Left hindlimb (tissue), 1 donor: ENCODE measurements at regions not wholly inside any gene's neighbourhood (a gene's known extent, or its start where the extent isn't known, plus 50 kb on each side); places are given as distances from the start of the nearest gene placed in this dataset.

Source experiments
- DNase-seq: peaks from one replicate; pipeline ENCODE4 v3.0.0-alpha.2; 2018

DNA sequence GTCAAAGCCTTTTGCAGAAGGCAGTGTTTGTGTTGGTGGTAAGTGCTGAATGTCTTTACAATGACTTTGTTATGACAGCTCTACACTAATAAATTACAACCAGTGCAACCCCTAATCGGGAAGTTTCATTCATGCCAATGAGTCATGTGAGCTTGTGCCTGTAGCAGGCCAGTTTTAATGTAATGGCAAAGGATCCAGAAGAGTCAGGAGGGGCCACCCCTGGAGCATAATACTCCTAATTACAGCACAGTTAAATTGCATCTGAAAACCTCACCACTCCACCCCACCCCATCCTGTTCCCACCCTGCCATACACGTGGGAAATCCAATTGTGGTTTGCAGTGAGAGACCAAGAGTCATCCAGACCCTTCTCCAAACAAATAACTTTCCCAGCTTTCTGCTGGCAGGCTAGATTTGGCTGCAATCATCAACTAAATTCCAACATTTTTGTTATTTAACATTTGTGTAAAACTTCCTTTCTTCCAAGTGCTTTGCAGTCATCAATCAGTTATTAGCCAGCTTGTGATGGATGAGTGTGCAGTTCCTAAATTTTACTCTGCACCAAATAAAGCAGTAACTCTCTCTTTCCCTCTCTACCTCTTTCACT lies 277.3 kb upstream of the FAT3 start:
- peak; percentile 72 for DNase-seq

DNA sequence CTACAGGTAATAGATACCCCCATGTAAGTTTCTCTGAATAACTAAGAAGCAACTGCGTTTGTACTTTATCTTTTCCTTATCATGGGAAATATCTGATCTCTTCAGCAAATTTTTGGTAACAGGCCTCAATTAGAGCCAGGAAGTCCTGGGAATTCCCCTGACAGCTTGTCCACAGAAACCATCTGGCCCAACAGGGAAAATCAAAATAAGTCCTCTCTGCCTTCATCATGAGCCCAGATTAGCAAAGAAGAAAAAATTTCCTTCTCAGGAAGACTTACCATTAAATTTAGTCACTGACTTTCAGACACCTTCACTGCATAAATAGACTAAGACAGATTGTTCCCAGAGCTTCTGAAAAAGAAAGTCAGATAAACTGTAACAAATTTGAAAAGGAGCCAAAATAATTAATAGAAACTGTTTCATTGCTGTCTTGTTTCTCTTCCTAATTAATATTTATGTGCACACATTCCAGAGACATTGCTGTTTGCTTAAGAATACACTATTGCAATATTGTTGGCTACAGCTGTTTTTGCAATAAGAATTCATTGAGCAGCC lies 278.1 kb upstream of the FAT3 start:
- no peak for DNase-seq

DNA sequence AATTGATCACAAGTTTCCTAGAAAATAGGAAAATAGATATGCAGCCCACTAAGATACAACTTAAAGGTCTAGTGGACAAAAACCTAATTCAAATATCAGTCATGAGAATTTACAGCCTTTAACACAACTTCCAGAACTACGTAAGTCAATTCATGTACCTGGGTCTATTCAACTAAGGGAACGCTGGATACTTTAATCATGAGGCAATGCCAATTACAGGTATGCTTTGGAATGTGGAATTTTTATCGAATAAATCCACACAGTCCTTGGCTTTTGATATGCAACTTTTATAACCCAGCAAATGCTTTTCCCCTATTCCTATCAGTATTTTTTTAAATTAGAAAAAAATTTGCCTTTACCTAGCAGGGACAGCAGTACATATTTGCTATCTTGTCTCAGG lies 289.5 kb upstream of the FAT3 start:
- DNase-seq = no peak

DNA sequence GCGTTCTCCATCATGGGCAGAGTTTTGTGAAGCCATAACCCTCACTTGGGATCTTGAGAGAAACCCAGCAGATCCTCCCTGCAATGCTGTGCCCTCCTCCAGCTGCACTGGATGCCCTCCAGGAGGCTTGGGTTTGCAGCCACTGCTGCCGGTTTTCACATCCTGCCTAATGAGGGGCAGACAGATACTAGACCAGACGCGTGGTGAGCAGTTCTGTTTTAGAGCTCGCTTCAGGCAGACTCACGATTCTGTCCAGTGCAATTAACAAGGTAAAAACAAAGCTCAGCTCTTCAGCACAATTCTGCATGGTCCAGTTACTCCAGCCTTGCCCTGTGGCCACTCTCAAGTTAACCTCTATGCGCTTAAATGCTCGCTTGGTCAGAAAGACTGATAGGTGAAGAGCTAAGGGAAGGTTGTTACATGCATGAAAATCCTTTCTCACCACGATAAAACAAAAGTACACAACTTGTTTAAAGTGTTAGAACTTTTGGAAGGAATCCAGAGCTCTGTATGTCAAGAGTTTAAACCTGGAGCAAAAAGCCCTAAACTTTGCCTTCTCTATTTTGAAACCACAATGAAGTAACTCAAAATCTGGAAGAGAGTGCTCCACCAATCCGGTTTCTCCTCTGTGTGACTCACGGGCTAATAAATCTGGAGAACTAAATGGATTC lies 292.3 kb upstream of the FAT3 start:
- DNase-seq = peak; percentile 35

DNA sequence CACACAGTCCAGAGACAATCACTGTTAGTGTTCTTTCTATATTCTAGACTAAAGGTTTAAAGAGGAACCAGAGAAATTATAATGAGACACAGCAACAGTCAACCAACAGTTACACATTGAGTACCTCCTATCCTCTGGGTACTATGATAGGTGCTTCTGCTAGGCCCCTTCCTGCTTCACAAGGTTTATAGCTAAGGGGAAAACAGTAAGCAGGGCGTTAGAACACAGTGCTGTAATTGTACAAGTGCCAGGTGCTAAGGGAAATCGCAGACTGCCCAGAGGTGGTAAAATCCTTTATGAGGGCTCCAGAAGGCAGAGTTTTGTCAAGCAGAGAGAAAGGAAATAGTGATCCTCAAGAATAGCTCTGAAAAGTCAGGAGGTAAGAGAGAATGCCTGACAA lies 297.2 kb upstream of the FAT3 start:
- DNase-seq = no peak

DNA sequence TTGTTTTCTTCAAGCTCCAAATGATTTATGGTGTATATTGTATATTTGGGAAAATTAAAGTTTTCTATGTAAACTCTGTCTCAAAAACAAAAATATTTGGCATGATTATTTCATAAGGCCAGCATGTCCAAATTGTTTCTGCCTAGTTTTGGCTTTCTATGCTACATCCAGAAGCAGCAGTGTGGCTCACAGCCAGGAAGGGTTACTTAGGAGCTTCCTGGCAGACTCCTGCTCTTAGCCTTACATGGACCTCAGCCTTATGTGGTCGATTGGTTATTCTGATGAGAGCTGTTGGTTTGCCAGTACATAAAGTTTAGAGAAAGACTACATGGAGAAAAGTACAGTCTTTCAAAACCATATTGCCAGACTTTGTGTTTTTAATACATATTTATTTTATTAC lies 297.7 kb upstream of the FAT3 start:
- DNase-seq = peak; percentile 38

DNA sequence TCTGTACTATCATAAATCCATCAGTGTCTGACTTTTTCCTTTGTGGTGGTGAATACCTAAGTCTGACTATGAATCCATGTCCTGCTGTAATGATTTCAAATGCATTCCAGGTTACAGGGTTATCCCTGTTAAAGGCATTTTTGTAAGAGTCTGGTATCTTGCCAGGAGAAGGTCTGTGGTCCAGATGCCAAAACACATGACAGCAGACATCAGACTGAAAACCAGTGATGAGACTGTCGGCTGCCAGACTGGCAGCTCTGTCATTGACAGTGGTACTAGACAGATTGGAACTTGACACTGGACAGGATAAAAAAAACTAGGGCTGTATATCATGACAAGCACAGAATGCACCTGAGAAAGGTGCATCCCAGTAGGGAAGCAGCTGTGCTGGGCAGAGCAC lies 301.8 kb upstream of the FAT3 start:
- no peak for DNase-seq

DNA sequence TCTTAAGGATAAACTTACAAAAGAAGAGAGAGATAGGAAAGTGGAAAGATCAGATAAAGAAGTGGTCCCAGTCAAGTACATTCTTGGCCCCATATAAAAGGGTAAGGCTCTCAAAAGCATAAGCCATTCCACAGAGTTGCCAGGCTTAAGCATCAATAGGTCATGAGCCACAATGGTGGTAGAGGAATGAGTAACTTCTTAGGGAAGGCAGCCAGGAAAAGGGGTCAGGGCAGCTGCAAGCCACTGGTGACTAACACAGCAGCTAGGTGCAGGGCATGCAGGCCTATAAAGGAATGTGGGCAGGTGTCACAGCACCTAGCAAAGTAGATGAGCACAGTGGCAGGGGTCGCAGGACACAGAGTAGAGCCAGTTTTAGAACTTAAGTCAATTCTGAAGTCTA lies 302.6 kb upstream of the FAT3 start:
- DNase-seq = no peak

DNA sequence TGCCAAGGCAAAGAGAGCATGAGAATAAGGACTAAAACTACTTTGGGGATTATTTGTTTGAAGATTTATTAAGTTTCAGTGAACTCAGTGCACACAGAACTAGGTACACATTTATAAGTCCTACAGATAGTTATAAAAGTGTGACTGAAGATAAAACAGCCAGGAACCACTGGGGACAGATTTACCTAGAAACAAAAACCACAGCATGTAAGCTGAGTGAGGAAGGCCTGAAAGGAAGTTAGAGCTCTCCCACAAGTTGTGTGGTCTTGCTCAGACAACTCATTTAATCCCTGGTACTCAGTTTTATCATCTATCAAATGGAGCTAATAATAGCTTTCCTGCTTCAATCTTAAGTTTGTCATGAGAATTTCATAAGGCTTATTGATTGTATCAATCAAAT lies 311.2 kb upstream of the FAT3 start:
- DNase-seq = no peak

DNA sequence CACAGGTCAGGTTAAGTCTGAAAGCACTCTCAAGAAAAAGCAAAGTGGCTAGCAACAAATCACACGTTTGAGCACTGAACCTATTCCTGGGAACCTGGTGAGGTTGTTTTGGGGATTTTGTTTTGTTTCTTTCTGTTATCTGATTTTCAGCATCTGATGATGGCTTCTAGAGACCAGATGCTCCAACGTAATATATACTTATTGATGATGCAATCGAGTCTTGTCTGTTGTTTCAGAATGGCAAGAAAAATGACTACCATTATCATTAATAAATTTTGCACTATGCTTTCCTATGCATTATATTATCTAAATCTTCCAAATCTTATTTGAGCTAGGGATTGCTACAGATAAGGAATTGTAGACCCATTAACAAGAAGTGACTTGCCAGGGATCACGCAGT lies 312.3 kb upstream of the FAT3 start:
- DNase-seq = no peak

DNA sequence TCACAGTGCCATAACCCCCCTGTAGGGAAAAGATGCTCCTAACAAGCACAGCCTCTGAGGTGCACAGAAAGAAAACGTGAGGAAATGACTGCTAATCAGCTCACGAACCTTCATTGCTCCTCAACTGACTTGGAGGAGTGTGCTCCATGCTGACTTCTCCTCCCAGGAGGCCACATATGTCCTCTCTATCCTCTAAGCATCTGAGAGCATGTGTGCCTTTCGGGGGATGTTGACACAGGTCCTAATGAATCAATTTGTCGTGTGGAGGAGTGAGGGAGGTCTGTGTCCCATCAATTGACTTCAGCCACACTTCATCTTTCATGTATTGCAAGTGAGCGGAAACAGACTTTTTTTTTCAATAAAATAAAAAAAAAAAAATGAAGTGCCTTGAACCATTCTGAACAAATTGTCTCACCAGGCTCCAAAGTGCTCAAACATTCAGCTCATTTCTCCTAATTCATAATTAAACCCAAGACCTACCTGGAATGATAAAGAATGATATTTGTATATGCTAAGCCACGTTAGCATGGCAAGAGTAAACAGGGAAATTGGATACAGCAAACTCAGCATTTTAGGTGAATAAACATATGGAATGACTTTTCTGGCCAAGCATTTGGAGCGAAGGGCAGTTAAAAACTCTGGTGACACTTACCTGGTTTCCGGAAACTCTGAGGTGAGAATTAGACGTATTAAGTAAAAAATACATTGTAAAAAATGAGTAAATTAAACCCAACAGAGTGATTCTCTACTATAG lies 317.6 kb upstream of the FAT3 start:
- DNase-seq = no peak

DNA sequence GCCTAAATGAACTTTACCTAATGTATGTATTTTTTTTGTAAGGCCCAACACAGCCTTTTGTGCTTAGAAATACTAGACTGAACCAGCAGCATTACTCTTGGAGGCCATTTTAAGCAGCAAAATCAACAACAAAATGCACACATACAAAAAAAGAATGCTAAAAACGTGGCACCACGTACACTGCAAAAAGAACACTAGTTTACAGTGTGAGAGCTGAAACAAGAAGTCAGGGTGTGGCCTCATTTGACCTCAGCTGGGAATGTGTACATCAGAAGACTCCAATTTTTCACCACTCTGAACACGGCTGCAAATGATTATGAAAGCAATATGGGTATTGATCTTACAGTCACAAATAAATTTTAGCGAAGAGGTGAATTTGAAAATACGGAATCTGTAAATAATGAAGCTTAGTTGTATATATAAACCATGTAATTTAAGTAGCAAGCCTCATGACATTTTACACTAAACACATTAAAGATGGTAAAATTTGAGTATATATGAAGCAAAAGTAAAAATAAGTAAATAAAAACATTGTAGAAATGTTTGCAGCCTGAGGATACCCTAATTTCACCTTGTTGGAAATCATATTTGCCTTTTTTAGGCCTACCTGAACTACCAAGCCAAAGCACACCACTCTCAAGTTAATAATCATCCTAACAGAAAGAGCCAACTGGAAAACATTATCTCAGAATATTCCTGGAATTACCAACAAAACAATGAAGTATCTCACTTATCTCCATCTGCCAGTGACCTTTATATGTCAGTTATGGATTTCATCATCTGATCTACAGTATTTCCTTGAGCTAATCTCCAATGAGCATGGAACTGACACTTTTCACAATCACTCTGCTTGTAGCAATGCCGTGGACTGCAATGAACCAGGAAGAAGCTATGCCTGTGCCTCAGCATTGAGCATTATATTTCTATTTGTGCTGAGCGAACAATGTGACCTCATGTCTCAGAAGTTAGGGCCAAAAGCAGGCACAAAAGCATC lies 319.5 kb upstream of the FAT3 start:
- no peak for DNase-seq

DNA sequence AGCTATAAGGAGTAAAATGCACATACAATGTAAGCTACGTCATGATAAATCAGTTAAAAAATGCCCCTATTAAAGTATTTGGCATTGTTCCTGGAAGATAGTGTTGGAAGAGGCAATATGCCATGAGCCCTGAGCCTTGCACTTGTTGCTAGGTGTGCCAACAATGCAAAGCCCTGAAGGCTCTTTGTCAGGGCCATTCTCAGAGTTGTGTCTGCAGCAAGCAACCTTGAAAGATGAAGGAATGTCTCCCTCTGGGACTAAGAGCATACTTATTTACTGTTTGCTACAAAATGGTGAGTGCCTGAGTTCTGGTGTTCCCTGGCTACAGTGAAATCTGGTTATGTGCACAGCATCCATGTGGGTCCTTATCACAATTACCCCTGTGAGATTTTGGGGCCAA lies 322.3 kb upstream of the FAT3 start:
- DNase-seq = no peak

DNA sequence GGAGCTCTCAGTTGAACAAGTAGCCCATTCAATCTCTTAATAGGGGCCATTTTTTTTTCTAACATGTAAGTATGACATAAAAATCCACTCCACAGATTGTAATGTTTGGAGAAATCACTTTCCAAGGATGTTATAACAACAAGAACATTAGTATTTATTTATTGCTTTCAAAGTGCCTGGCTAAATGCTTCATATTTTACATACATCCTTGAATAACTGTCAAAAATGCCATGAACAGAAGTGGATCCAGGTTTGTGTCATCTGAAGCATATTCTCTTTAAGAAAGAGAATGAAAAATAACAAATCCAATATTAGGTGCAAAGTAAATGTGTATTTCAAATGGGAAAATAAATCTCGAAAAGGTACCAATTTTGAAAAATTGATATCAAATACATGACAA lies 344.0 kb upstream of the FAT3 start:
- DNase-seq = no peak

DNA sequence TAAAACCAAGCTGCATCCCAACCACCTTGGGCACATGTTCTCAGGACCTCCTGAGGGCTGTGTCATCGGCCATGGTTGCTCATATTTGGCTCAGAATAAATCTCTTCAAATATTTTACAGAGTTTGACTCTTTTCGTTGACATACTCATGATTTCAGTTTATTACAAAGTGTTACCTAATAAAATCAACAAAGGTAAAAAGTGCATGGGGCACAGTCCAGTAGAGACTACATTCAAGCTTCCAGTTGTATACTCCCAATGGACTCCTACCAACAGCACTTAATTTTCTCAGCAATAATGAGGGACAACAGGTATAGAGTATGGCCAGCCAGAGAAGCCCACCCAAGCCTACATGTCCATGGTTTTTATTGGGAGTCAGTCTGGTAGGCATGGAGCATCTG lies 347.9 kb upstream of the FAT3 start:
- DNase-seq = no peak

DNA sequence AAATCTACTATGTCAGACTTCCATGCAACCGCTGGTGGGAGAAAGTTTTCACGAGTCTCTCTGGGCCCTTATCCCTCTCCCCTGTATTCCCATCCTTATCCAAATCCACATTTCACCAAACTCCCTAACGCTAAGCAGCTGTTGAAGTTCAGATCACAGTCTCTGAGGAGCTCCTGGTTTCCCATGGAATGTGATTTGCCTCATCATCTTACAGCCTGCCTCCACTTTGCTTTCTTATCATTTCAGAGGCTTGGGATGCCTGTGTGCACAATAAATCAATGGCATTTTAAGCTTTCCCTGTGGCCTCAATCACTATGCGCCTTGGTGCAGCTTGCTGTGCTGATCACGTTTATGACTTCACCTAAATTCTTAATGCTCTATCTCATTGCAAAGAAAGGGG lies 352.4 kb upstream of the FAT3 start:
- DNase-seq = no peak

DNA sequence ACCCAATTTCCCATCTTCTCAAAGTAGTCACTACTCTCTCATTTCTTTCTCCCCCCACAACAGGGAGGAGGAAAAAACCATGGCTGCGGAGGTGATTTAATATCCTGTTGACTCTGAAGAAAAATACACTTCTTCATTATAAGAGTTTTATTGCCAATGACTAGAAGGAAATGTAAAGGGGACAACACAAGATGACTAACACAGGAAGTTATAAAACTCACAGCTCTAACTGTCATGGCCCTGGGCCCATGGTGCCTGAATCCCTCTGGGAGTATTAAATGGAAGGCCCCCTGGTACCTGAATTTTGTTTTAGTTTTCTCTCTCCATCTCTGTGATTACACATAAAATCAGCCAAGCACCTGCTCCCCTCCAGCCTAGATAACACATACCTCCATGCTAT lies 352.8 kb upstream of the FAT3 start:
- DNase-seq = no peak

DNA sequence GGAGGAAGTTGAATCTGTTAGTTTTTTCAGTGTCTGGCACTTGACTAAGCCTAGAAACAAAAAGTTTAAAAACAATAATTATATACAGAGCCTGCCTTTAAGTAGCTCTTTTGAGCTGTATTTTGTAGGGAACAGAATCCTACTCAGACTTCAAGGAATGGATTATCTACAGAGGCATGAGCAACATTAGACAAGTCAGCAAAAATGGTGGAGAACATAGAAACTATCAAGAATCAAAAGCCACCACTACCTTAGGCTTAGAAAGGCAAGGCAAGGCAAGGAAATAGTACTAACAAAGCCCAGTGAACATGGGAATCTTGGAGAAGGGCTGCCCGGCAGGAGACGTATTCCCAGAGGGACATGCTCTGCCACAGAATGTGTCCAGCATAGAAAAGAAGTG lies 353.6 kb upstream of the FAT3 start:
- DNase-seq = no peak

DNA sequence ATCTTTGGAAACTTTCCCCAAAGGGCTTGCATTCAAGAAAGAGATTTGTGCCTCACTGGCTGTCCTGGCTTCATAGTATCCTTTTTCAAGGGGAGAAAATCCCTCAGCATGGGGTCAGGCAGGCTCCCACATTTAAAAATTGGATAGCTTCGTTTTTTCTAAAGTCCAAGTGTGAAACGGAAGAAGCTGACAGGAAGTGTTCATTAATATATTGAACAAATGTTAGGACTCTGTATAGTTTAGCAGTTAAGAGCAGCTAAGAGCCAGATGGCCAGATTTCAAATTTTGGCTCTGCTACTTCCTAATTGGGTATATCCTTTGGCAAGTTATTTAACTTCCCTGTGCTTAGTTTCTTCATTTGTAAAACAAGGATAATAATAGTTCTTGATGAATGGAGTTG lies 354.9 kb upstream of the FAT3 start:
- no peak for DNase-seq

DNA sequence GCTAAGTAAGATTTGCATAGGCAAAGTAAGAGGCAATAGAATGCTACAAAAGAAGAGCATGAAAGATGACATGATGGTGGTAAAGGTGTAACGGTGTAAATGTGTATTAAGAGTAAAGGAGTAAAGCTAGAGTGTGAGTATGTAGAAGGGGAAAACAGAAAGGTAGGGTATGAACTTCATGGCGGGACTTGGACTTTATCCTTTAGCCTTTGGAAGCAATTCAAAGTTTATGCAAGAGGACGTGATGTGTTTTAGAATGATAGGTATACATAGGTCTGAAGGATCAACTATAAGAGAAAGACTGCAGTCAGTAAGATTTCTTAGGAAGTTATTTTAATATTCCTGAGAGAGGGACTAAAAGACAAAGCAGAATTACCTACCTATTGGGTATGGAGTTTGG lies 358.0 kb upstream of the FAT3 start:
- no peak for DNase-seq

DNA sequence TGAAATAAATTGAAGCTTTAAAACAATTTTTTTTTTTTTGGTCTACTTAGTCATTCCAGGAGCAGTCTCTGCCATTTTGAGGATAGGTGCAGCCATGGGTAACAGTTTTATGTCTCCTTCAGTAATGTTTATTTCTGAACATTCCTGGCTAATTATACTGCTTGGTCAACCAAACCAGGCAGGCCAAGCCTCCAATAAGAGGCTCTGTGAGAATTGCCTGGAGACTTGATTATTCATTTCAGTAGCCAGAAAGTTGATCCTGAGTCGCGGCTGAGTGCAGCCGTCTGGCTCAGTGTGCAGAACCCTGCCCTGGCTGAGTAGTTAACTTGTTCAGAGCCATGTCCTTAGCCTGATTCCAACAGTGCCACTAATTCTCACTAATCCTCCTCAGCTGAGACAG lies 364.0 kb upstream of the FAT3 start:
- DNase-seq = no peak

DNA sequence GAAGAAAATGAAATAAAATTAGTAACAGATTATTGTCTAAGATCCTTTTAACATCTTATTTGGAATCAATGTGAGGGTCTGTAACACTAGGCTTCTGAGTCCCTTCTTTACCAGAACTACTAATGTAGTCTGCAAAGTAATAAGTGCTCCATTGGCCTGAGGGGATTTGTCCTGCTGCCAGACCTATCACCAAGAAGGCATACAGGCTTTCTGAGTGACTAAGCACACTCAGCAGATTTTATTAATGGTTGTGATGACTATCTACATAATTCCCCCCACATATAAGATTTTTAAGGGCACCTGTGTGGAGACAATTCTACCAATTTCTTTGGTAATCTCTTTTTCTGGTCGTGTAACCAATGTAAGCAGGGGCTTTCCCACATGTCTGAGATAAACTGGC lies 365.0 kb upstream of the FAT3 start:
- no peak for DNase-seq

DNA sequence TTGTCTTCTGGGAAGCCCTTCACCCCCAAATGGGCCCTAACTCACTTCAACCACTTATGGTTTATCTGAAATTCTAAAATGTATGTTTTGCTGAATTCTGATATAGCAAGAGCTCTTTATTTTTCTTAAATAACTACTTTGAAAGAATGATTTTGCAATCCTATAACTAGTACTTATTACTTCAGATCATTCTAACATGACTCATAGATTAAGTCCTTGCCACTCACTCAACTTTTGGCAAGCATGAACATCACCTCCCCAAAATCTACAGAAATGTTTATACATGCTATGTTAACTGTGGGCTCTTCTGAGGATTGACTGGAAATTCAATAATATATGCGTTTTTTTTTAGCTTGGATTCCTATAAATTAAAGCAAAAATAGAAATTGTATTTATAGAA lies 367.4 kb upstream of the FAT3 start:
- no peak for DNase-seq
